K562 (cell line): ENCODE measurements at regions not wholly inside any gene's neighbourhood (a gene's known extent, or its start where the extent isn't known, plus 50 kb on each side); places are given as distances from the start of the nearest gene placed in this dataset.

Experiments used
- HMG20B ChIP-seq: fragments of 250-450 bp; sonication (Bioruptor Pico); IDR thresholded peaks from 2 replicates; pipeline ENCODE4 v1.5.0; 2021; ENCODE audit warnings: mild to moderate bottlenecking
- HOXB6 ChIP-seq: fragments of 250-450 bp; sonication (Bioruptor Pico); IDR thresholded peaks from 2 replicates; pipeline ENCODE4 v1.5.1; 2022; ENCODE audit warnings: mild to moderate bottlenecking, borderline replicate concordance
- MEIS2 ChIP-seq: fragments of 450-650 bp; IDR thresholded peaks from 2 replicates; pipeline ENCODE4 v1.6.1; 2014; ENCODE audit warnings: mild to moderate bottlenecking; ENCODE audit not compliant: partially characterized antibody
- MYC ChIP-seq, 2 experiments: fragments of 250-450 bp in 1 of 2; sonication (Bioruptor Pico) in 1 of 2; IDR thresholded peaks; 2 replicates each; pipeline versions ENCODE4 v1.5.1 to v1.6.1; 2012 to 2021; ENCODE audit warnings: low read depth in 2 of 2, borderline replicate concordance in 1 of 2, improper control_type of control experiment in 1 of 2, low read length in 1 of 2, mild to moderate bottlenecking in 1 of 2, moderate library complexity in 1 of 2
- NR1H2 ChIP-seq: sonication (generic); formaldehyde crosslinking; IDR thresholded peaks from 2 replicates; pipeline ENCODE4 v1.4.0; 2020; ENCODE audit warnings: mild to moderate bottlenecking, missing genetic modification reagents
- NR2C1 ChIP-seq, 2 experiments: fragments of 450-650 bp; IDR thresholded peaks; 2 replicates each; pipeline ENCODE4 v1.6.1; 2017; ENCODE audit warnings: mild to moderate bottlenecking in 2 of 2, antibody characterized with exemption in 1 of 2, inconsistent platforms in 1 of 2, missing compliant biosample characterization in 1 of 2, missing genetic modification characterization in 1 of 2
- PHF21A ChIP-seq: fragments of 450-650 bp; IDR thresholded peaks from 2 replicates; pipeline ENCODE4 v1.6.1; 2017; ENCODE audit warnings: low read depth, borderline replicate concordance
- SPI1 ChIP-seq: IDR thresholded peaks from 2 replicates; pipeline ENCODE4 v1.6.1; 2011; ENCODE audit warnings: low read depth, low read length, control low read depth, borderline replicate concordance
- SREBF2 ChIP-seq: sonication (generic); formaldehyde crosslinking; IDR thresholded peaks from 2 replicates; pipeline ENCODE4 v1.4.0; 2020; ENCODE audit warnings: mild to moderate bottlenecking, missing genetic modification reagents
- ZNF23 ChIP-seq: fragments of 250-450 bp; sonication (Bioruptor Pico); IDR thresholded peaks from 2 replicates; pipeline ENCODE4 v1.4.0; 2020; ENCODE audit warnings: mild to moderate bottlenecking
- ZNF76 ChIP-seq: fragments of 250-450 bp; sonication (Bioruptor Pico); IDR thresholded peaks from 2 replicates; pipeline ENCODE4 v1.4.0; 2020; ENCODE audit warnings: mild to moderate bottlenecking, moderate library complexity, borderline replicate concordance
- ZNF830 ChIP-seq: fragments of 250-450 bp; sonication (Bioruptor Pico); IDR thresholded peaks from 2 replicates; pipeline ENCODE4 v1.5.0; 2021; ENCODE audit warnings: mild to moderate bottlenecking
- TF ChIP-seq, protein P1 (sequence below): fragments of 450-650 bp; IDR thresholded peaks from 2 replicates; pipeline ENCODE4 v1.6.1; 2018; ENCODE audit not compliant: partially characterized antibody
- TF ChIP-seq, protein P2 (sequence below), 2 experiments: fragments of 450-650 bp; IDR thresholded peaks; 2 replicates each; pipeline ENCODE4 v1.6.1; 2018; ENCODE audit warnings: mild to moderate bottlenecking in 2 of 2, low read depth in 1 of 2; ENCODE audit not compliant: partially characterized antibody in 2 of 2
- TF ChIP-seq, protein P3 (sequence below), 2 experiments: fragments of 150-350 bp in 1 of 2; IDR thresholded peaks; 2 replicates each; pipeline ENCODE4 v1.6.1; 2012 to 2016; ENCODE audit warnings: low read depth in 2 of 2, low read length in 2 of 2, mild to moderate bottlenecking in 1 of 2, moderate library complexity in 1 of 2

DNA sequence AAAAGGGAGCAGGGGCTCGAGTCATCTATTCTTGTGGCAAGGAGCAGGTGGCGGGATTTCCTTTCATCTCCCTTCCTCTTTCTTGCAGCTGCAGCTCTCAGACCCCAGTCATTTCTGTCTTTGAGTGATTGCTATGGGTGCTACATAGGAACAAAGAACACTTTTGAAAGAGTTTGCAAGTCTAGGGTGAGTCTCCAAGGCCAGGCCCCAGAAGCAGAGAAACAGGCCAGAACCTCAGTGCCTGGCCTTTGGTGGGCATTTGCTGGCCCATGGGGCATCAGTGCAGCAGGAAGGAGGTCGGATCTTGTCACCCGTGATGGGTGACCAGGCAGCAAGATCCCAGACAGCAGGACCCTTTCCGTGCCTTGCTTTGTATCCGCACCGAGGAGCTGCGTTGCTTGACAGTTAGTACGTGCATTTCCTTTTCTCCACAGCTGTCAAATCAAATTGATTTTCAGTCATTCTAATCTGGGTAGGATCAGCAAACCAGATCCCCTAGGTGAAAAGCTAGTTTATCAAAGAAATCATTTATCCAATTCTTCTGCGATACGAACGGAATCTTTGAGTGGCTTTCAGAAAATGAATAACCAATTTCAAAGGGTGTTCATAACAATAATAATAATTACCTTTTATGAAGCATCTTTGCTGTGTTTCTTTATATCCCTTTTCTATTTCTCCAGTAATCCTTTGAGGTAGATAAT lies 244.6 kb upstream of the MAF start (continued):
- TF ChIP-seq, protein P1, sequence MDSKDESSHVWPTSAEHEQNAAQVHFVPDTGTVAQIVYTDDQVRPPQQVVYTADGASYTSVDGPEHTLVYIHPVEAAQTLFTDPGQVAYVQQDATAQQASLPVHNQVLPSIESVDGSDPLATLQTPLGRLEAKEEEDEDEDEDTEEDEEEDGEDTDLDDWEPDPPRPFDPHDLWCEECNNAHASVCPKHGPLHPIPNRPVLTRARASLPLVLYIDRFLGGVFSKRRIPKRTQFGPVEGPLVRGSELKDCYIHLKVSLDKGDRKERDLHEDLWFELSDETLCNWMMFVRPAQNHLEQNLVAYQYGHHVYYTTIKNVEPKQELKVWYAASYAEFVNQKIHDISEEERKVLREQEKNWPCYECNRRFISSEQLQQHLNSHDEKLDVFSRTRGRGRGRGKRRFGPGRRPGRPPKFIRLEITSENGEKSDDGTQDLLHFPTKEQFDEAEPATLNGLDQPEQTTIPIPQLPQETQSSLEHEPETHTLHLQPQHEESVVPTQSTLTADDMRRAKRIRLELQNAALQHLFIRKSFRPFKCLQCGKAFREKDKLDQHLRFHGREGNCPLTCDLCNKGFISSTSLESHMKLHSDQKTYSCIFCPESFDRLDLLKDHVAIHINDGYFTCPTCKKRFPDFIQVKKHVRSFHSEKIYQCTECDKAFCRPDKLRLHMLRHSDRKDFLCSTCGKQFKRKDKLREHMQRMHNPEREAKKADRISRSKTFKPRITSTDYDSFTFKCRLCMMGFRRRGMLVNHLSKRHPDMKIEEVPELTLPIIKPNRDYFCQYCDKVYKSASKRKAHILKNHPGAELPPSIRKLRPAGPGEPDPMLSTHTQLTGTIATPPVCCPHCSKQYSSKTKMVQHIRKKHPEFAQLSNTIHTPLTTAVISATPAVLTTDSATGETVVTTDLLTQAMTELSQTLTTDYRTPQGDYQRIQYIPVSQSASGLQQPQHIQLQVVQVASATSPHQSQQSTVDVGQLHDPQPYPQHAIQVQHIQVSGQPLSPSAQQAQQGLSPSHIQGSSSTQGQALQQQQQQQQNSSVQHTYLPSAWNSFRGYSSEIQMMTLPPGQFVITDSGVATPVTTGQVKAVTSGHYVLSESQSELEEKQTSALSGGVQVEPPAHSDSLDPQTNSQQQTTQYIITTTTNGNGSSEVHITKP, result peak; percentile 11
- TF ChIP-seq MYC (IDR thresholded peaks at IDR 0.05; ENCODE audit: low read depth, low read length) (0 out of 2 replicates have a peak, but pooled peaks have one; percentile 9), MYC (CRISPR knock-in tag; IDR thresholded peaks at IDR 0.05; ENCODE audit: borderline replicate concordance, low read depth) (peak; percentile 17; the same call in 1 of the 2 replicates), ZNF830 (CRISPR knock-in tag) (peak; percentile 74; the same call in 1 of the 2 replicates), ZNF76 (CRISPR knock-in tag) (0 out of 2 replicates have a peak, but pooled peaks have one; percentile 5), SREBF2 (CRISPR knock-in tag) (no peak), HMG20B (CRISPR knock-in tag) (no peak), MEIS2 (peak; percentile 58), SPI1 (peak; percentile 75; the same call in 1 of the 2 replicates), NR2C1 (IDR thresholded peaks at IDR 0.05) (no peak), NR2C1 (tag; IDR thresholded peaks at IDR 0.05) (no peak), PHF21A (no peak), ZNF23 (CRISPR knock-in tag) (no peak), HOXB6 (CRISPR knock-in tag) (peak; percentile 14; the same call in 1 of the 2 replicates), NR1H2 (CRISPR knock-in tag) (no peak)
- TF ChIP-seq, protein P2, sequence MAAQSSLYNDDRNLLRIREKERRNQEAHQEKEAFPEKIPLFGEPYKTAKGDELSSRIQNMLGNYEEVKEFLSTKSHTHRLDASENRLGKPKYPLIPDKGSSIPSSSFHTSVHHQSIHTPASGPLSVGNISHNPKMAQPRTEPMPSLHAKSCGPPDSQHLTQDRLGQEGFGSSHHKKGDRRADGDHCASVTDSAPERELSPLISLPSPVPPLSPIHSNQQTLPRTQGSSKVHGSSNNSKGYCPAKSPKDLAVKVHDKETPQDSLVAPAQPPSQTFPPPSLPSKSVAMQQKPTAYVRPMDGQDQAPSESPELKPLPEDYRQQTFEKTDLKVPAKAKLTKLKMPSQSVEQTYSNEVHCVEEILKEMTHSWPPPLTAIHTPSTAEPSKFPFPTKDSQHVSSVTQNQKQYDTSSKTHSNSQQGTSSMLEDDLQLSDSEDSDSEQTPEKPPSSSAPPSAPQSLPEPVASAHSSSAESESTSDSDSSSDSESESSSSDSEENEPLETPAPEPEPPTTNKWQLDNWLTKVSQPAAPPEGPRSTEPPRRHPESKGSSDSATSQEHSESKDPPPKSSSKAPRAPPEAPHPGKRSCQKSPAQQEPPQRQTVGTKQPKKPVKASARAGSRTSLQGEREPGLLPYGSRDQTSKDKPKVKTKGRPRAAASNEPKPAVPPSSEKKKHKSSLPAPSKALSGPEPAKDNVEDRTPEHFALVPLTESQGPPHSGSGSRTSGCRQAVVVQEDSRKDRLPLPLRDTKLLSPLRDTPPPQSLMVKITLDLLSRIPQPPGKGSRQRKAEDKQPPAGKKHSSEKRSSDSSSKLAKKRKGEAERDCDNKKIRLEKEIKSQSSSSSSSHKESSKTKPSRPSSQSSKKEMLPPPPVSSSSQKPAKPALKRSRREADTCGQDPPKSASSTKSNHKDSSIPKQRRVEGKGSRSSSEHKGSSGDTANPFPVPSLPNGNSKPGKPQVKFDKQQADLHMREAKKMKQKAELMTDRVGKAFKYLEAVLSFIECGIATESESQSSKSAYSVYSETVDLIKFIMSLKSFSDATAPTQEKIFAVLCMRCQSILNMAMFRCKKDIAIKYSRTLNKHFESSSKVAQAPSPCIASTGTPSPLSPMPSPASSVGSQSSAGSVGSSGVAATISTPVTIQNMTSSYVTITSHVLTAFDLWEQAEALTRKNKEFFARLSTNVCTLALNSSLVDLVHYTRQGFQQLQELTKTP (IDR thresholded peaks at IDR 0.05; ENCODE audit: low read depth in 1 of 2, partially characterized antibody in 2 of 2), result peak; percentile 12 to 45
- TF ChIP-seq, protein P3, sequence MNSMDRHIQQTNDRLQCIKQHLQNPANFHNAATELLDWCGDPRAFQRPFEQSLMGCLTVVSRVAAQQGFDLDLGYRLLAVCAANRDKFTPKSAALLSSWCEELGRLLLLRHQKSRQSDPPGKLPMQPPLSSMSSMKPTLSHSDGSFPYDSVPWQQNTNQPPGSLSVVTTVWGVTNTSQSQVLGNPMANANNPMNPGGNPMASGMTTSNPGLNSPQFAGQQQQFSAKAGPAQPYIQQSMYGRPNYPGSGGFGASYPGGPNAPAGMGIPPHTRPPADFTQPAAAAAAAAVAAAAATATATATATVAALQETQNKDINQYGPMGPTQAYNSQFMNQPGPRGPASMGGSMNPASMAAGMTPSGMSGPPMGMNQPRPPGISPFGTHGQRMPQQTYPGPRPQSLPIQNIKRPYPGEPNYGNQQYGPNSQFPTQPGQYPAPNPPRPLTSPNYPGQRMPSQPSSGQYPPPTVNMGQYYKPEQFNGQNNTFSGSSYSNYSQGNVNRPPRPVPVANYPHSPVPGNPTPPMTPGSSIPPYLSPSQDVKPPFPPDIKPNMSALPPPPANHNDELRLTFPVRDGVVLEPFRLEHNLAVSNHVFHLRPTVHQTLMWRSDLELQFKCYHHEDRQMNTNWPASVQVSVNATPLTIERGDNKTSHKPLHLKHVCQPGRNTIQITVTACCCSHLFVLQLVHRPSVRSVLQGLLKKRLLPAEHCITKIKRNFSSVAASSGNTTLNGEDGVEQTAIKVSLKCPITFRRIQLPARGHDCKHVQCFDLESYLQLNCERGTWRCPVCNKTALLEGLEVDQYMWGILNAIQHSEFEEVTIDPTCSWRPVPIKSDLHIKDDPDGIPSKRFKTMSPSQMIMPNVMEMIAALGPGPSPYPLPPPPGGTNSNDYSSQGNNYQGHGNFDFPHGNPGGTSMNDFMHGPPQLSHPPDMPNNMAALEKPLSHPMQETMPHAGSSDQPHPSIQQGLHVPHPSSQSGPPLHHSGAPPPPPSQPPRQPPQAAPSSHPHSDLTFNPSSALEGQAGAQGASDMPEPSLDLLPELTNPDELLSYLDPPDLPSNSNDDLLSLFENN (IDR thresholded peaks at IDR 0.05; ENCODE audit: low read depth in 2 of 2, low read length in 2 of 2), result no peak
